ENCODE measurements at regions not wholly inside any gene's neighbourhood (a gene's known extent, or its start where the extent isn't known, plus 50 kb on each side); places are given as distances from the start of the nearest gene placed in this dataset.
"Not testable (repeated sequence)": the region's sequence is repeated elsewhere in the genome, so short reads cannot be mapped to it uniquely, and the experiment has no call there.

GRCh38 chr20:17872959-17873358 is 95.6 kb downstream of the SNX5 start:
- no peak for DNase-seq

GRCh38 chr20:17872434-17872833 is 96.2 kb downstream of the SNX5 start:
- no peak for DNase-seq

- DNase-seq, result no peak
Observed at GRCh38 chr20:17871886-17872285, 96.7 kb downstream of the SNX5 start.

- DNase-seq, result no peak
Observed at GRCh38 chr20:17871181-17871580, 97.4 kb downstream of the SNX5 start.

- no peak for DNase-seq
Observed at GRCh38 chr20:17870086-17870740, 98.4 kb downstream of the SNX5 start.

GRCh38 chr20:17869295-17869994 is 99.1 kb downstream of the SNX5 start:
- DNase-seq, result no peak

- no peak for DNase-seq
Observed at GRCh38 chr20:17868700-17869231, 99.8 kb downstream of the SNX5 start.

- no peak for DNase-seq
Observed at GRCh38 chr20:17868151-17868550, 100.4 kb downstream of the SNX5 start.

GRCh38 chr20:17867131-17867925 is 101.3 kb downstream of the SNX5 start:
- DNase-seq, result no peak

- no peak for DNase-seq
Observed at GRCh38 chr20:17866234-17867001, 102.2 kb downstream of the SNX5 start.

GRCh38 chr20:17863577-17864292 is 104.9 kb downstream of the SNX5 start:
- DNase-seq, result no peak

GRCh38 chr20:17863209-17863576 is 105.4 kb downstream of the SNX5 start:
- DNase-seq, result no peak

GRCh38 chr20:17862171-17862570 is 106.4 kb downstream of the SNX5 start:
- no peak for DNase-seq

- DNase-seq, result not testable (repeated sequence)
Observed at GRCh38 chr20:17861620-17862019, 107.0 kb downstream of the SNX5 start.

- no peak for DNase-seq
Observed at GRCh38 chr20:17860301-17861197, 108.0 kb downstream of the SNX5 start.

- no peak for DNase-seq
Observed at GRCh38 chr20:17859616-17860232, 108.9 kb downstream of the SNX5 start.

GRCh38 chr20:17859002-17859615 is 109.5 kb downstream of the SNX5 start:
- DNase-seq, result no peak

GRCh38 chr20:17858450-17859001 is 110.1 kb downstream of the SNX5 start:
- DNase-seq, result no peak

- no peak for DNase-seq
Observed at GRCh38 chr20:17857639-17858449, 110.8 kb downstream of the SNX5 start.
